KMS-11 (cell line): ENCODE measurements at regions not wholly inside any gene's neighbourhood (a gene's known extent, or its start where the extent isn't known, plus 50 kb on each side); places are given as distances from the start of the nearest gene placed in this dataset.
"Not testable (repeated sequence)": the region's sequence is repeated elsewhere in the genome, so short reads cannot be mapped to it uniquely, and the experiment has no call there.

Source experiments
- H2AFZ ChIP-seq: fragments of 200-600 bp; sonication (generic); 2 replicates; pipeline ENCODE4 v1.6.1; 2016; ENCODE audit warnings: antibody characterized with exemption, mixed run types, low read depth
- H3K27ac ChIP-seq: fragments of 200-600 bp; sonication (generic); 2 replicates; pipeline ENCODE4 v1.6.1; 2016; ENCODE audit warnings: mild to moderate bottlenecking, mixed run types
- H3K27me3 ChIP-seq: fragments of 200-600 bp; sonication (generic); 2 replicates; pipeline ENCODE4 v1.6.1; 2017; ENCODE audit warnings: mild to moderate bottlenecking, low read depth, mixed run types, moderate library complexity; ENCODE audit not compliant: insufficient read depth
- H3K36me3 ChIP-seq: fragments of 200-600 bp; sonication (generic); 2 replicates; pipeline ENCODE4 v1.6.1; 2017; ENCODE audit warnings: mild to moderate bottlenecking, mixed run types; ENCODE audit not compliant: insufficient read depth
- H3K4me1 ChIP-seq: fragments of 200-600 bp; sonication (generic); 2 replicates; pipeline ENCODE4 v1.6.1; 2016; ENCODE audit warnings: mild to moderate bottlenecking, low read depth, mixed run types; ENCODE audit not compliant: poor library complexity, severe bottlenecking
- H3K4me2 ChIP-seq: fragments of 200-600 bp; sonication (generic); 2 replicates; pipeline ENCODE4 v1.7.0; 2016; ENCODE audit warnings: mild to moderate bottlenecking, mixed run types
- H3K4me3 ChIP-seq: fragments of 200-600 bp; sonication (generic); IDR thresholded peaks from 2 replicates; pipeline ENCODE4 v1.6.1; 2017; ENCODE audit warnings: low read depth, low read length, mixed read lengths; ENCODE audit not compliant: insufficient read depth
- H3K79me2 ChIP-seq: fragments of 200-600 bp; sonication (generic); 2 replicates; pipeline ENCODE4 v1.6.1; 2016; ENCODE audit warnings: low read depth, mixed run types; ENCODE audit not compliant: insufficient read depth
- H3K9ac ChIP-seq: fragments of 200-600 bp; sonication (generic); 2 replicates; pipeline ENCODE4 v1.6.1; 2016; ENCODE audit warnings: mild to moderate bottlenecking, mixed run types
- H4K20me1 ChIP-seq: fragments of 200-600 bp; sonication (generic); 2 replicates; pipeline ENCODE4 v1.6.1; 2016; ENCODE audit warnings: mild to moderate bottlenecking, mixed run types; ENCODE audit not compliant: insufficient read depth
- CTCF ChIP-seq: fragments of 200-600 bp; sonication (generic); conservative IDR thresholded peaks from 2 replicates; pipeline ENCODE4 v1.6.1; 2017; ENCODE audit warnings: low read depth, mild to moderate bottlenecking, antibody characterized with exemption, low read length, moderate library complexity, mixed read lengths

- Histone ChIP-seq H3K27me3 (no peaks in the 10 kb centered on the region), H3K36me3 (no peaks in the 10 kb centered on the region), H3K9ac (no peak overlapping the region), H3K27ac (no peak overlapping the region), H3K4me2 (no peak overlapping the region), H3K79me2 (no peaks in the 10 kb centered on the region), H2AFZ (no peak overlapping the region), H3K4me1 (no peaks in the 10 kb centered on the region), H4K20me1 (no peaks in the 10 kb centered on the region), H3K4me3 (no peak overlapping the region)
- no peak for TF ChIP-seq CTCF
Measured at GRCh38 chr12:34119366-34119765, 97.1 kb downstream of the ALG10 start.

- no peak overlapping the region for H3K4me3 ChIP-seq
- no peaks in the 10 kb centered on the region for H3K79me2 ChIP-seq
- H2AFZ ChIP-seq, result no peak overlapping the region
- no peak for TF ChIP-seq CTCF
- H3K36me3 ChIP-seq, result no peaks in the 10 kb centered on the region
- no peaks in the 10 kb centered on the region for H3K27me3 ChIP-seq
- no peak overlapping the region for H3K4me2 ChIP-seq
- no peaks in the 10 kb centered on the region for H4K20me1 ChIP-seq
- H3K27ac ChIP-seq, result no peak overlapping the region
- H3K9ac ChIP-seq, result no peak overlapping the region
- H3K4me1 ChIP-seq, result no peaks in the 10 kb centered on the region
Measured at GRCh38 chr12:34121360-34121759, 99.1 kb downstream of the ALG10 start.

- H3K4me2 ChIP-seq, H3K27me3 ChIP-seq, H4K20me1 ChIP-seq, H2AFZ ChIP-seq, H3K9ac ChIP-seq, H3K79me2 ChIP-seq, H3K36me3 ChIP-seq, H3K4me1 ChIP-seq, H3K27ac ChIP-seq, H3K4me3 ChIP-seq: not testable (repeated sequence)
- peak; percentile 76 for TF ChIP-seq CTCF
Measured at GRCh38 chr12:34123092-34123491, 100.8 kb downstream of the ALG10 start.

GRCh38 chr12:34124608-34125007 is 102.3 kb downstream of the ALG10 start:
- H3K36me3 ChIP-seq, result no peaks in the 10 kb centered on the region
- no peak overlapping the region for H3K27ac ChIP-seq
- H3K4me1 ChIP-seq, result no peaks in the 10 kb centered on the region

More at GRCh38 chr12:34124608-34125007, 102.3 kb downstream of the ALG10 start:
- H3K27me3 ChIP-seq, result no peaks in the 10 kb centered on the region
- TF ChIP-seq CTCF, result no peak
- H3K9ac ChIP-seq, result no peak overlapping the region
- no peak overlapping the region for H2AFZ ChIP-seq
- no peaks in the 10 kb centered on the region for H3K79me2 ChIP-seq
- H4K20me1 ChIP-seq, result no peaks in the 10 kb centered on the region
- H3K4me2 ChIP-seq, result no peak overlapping the region
- no peak overlapping the region for H3K4me3 ChIP-seq
